ENCODE measurements at regions not wholly inside any gene's neighbourhood (a gene's known extent, or its start where the extent isn't known, plus 50 kb on each side); places are given as distances from the start of the nearest gene placed in this dataset.

DNA sequence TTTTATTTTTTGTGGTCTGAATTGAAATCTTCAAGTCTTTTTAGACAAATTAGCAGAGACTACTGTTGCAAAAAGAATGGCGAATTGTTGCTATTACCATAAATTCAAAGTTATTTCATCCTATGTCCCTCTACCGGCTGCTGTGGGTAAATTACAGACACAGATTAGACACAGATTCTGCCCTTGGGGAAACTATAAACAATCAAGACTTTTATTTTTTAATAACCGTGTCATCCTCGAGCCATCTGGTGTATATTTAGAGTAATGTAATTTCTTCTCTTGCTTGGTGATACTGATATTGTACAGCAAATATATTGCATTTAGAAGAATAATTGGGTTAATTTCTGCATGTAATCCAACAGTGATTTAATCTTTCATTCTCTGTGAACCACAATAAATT, 228.0 kb upstream of the ADAMTSL1 start:
- H3K36me3 ChIP-seq (ENCODE audit: control insufficient read depth, insufficient read depth, low read length), result no peaks in the 10 kb centered on the region
- H3K27ac ChIP-seq (ENCODE audit: insufficient read depth, low read length), result no peak overlapping the region
- H3K9ac ChIP-seq (ENCODE audit: insufficient read depth, low read length), result no peak overlapping the region
- peak in 1 of 2 donors; percentile 32 for DNase-seq (ENCODE audit: low read depth in 2 of 2)
- no peak overlapping the region for H2AFZ ChIP-seq (ENCODE audit: low read length)
- no peaks in the 10 kb centered on the region for H3K79me2 ChIP-seq (ENCODE audit: control insufficient read depth, insufficient read depth, low read length)
- no peaks in the 10 kb centered on the region for H3K9me3 ChIP-seq (ENCODE audit: control insufficient read depth, insufficient read depth, low read depth, low read length)
- TF ChIP-seq EZH2 (IDR thresholded peaks at IDR 0.05; ENCODE audit: low read length, missing control alignments), result no peak
- peak; percentile 44 to 62 for TF ChIP-seq CTCF (conservative IDR thresholded peaks at IDR 0.05 in 1 of 2, IDR thresholded peaks at IDR 0.05 in 1 of 2; ENCODE audit: low read depth in 1 of 2, low read length in 2 of 2)
- H3K4me3 ChIP-seq (replicated peaks in 1 of 4; ENCODE audit: control extremely low read depth in 1 of 4, insufficient read depth in 1 of 4, low read depth in 3 of 4, low read length in 4 of 4), result no peak overlapping the region
- no peaks in the 10 kb centered on the region for H4K20me1 ChIP-seq (ENCODE audit: control insufficient read depth, extremely low read depth, insufficient read depth, low read length)
- H3K27me3 ChIP-seq (ENCODE audit: control insufficient read depth, insufficient read depth, low read length), result no peaks in the 10 kb centered on the region
- H3K4me1 ChIP-seq (ENCODE audit: control insufficient read depth, extremely low read depth, insufficient read depth, low read length), result no peaks in the 10 kb centered on the region
- no peak overlapping the region for H3K4me2 ChIP-seq (ENCODE audit: extremely low read depth, insufficient read depth, low read length)

DNA sequence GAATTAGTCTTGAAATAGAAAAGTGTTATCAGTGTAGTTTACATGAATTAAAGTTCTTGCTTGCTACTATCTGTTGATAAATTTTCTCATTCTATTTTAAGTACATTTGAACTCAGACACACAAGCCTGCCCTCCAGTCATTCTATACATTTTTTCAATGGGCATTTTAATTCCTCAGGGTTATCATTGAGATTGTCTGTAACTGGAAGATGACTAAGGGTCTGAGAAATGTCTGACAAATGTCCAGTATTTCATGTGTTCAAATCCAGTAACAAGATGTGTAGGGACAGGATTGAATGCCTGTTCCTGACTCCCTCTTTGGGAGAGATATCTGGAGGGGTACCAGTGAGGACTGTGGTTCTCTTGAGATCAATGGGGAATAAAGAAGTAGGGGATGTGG, 223.9 kb upstream of the ADAMTSL1 start:
- no peaks in the 10 kb centered on the region for H4K20me1 ChIP-seq (ENCODE audit: control insufficient read depth, extremely low read depth, insufficient read depth, low read length)
- no peak overlapping the region for H3K4me3 ChIP-seq (replicated peaks in 1 of 4; ENCODE audit: control extremely low read depth in 1 of 4, insufficient read depth in 1 of 4, low read depth in 3 of 4, low read length in 4 of 4)
- TF ChIP-seq CTCF (conservative IDR thresholded peaks at IDR 0.05 in 1 of 2, IDR thresholded peaks at IDR 0.05 in 1 of 2; ENCODE audit: low read depth in 1 of 2, low read length in 2 of 2), result no peak
- TF ChIP-seq EZH2 (IDR thresholded peaks at IDR 0.05; ENCODE audit: low read length, missing control alignments), result no peak
- H3K79me2 ChIP-seq (ENCODE audit: control insufficient read depth, insufficient read depth, low read length), result no peaks in the 10 kb centered on the region
- H3K9ac ChIP-seq (ENCODE audit: insufficient read depth, low read length), result no peak overlapping the region
- H3K36me3 ChIP-seq (ENCODE audit: control insufficient read depth, insufficient read depth, low read length), result no peaks in the 10 kb centered on the region
- DNase-seq (ENCODE audit: low read depth in 2 of 2), result no peak
- no peaks in the 10 kb centered on the region for H3K9me3 ChIP-seq (ENCODE audit: control insufficient read depth, insufficient read depth, low read depth, low read length)
- H3K27me3 ChIP-seq (ENCODE audit: control insufficient read depth, insufficient read depth, low read length), result no peaks in the 10 kb centered on the region
- no peak overlapping the region for H2AFZ ChIP-seq (ENCODE audit: low read length)
- no peaks in the 10 kb centered on the region for H3K4me1 ChIP-seq (ENCODE audit: control insufficient read depth, extremely low read depth, insufficient read depth, low read length)
- no peak overlapping the region for H3K4me2 ChIP-seq (ENCODE audit: extremely low read depth, insufficient read depth, low read length)
- H3K27ac ChIP-seq (ENCODE audit: insufficient read depth, low read length), result no peak overlapping the region

- H3K27ac ChIP-seq (ENCODE audit: insufficient read depth, low read length), result no peak overlapping the region
- H3K79me2 ChIP-seq (ENCODE audit: control insufficient read depth, insufficient read depth, low read length), result no peaks in the 10 kb centered on the region
- no peaks in the 10 kb centered on the region for H3K27me3 ChIP-seq (ENCODE audit: control insufficient read depth, insufficient read depth, low read length)
- no peaks in the 10 kb centered on the region for H4K20me1 ChIP-seq (ENCODE audit: control insufficient read depth, extremely low read depth, insufficient read depth, low read length)
- H3K36me3 ChIP-seq (ENCODE audit: control insufficient read depth, insufficient read depth, low read length), result no peaks in the 10 kb centered on the region
- no peak overlapping the region for H2AFZ ChIP-seq (ENCODE audit: low read length)
- no peak overlapping the region for H3K4me3 ChIP-seq (replicated peaks in 1 of 4; ENCODE audit: control extremely low read depth in 1 of 4, insufficient read depth in 1 of 4, low read depth in 3 of 4, low read length in 4 of 4)
- DNase-seq (ENCODE audit: low read depth in 2 of 2), result peak in 1 of 2 donors; percentile 30
- H3K9me3 ChIP-seq (ENCODE audit: control insufficient read depth, insufficient read depth, low read depth, low read length), result no peaks in the 10 kb centered on the region
- peaks cover 3% of the 10 kb centered on the region for H3K4me1 ChIP-seq (ENCODE audit: control insufficient read depth, extremely low read depth, insufficient read depth, low read length)
- no peak overlapping the region for H3K4me2 ChIP-seq (ENCODE audit: extremely low read depth, insufficient read depth, low read length)
- no peak overlapping the region for H3K9ac ChIP-seq (ENCODE audit: insufficient read depth, low read length)
- no peak for TF ChIP-seq EZH2 (IDR thresholded peaks at IDR 0.05; ENCODE audit: low read length, missing control alignments)
- no peak for TF ChIP-seq CTCF (conservative IDR thresholded peaks at IDR 0.05 in 1 of 2, IDR thresholded peaks at IDR 0.05 in 1 of 2; ENCODE audit: low read depth in 1 of 2, low read length in 2 of 2)
Observed at GRCh38 chr9:18253950-18254349, 220.0 kb upstream of the ADAMTSL1 start.
